ENCODE measurements at regions not wholly inside any gene's neighbourhood (a gene's known extent, or its start where the extent isn't known, plus 50 kb on each side); places are given as distances from the start of the nearest gene placed in this dataset.

GRCh38 chr10:78928330-78928729, 140.4 kb upstream of the ZMIZ1 start:
- TF ChIP-seq ZNF384 (IDR thresholded peaks at IDR 0.05) (no peak), SUZ12 (IDR thresholded peaks at IDR 0.05) (no peak), FOXA1 (IDR thresholded peaks at IDR 0.05) (no peak), PKNOX1 (IDR thresholded peaks at IDR 0.05) (no peak), ARNT (IDR thresholded peaks at IDR 0.05) (no peak), SP1 (IDR thresholded peaks at IDR 0.05) (no peak)

Measured in HEK293T (cell line).